ENCODE measurements at regions not wholly inside any gene's neighbourhood (a gene's known extent, or its start where the extent isn't known, plus 50 kb on each side); places are given as distances from the start of the nearest gene placed in this dataset.

- Histone ChIP-seq H3K4me3 (ENCODE audit: low read depth, low read length) (no peak overlapping the region), H3K27me3 (ENCODE audit: control insufficient read depth, insufficient read depth, low read length) (no peaks in the 10 kb centered on the region), H3K36me3 (ENCODE audit: control insufficient read depth, insufficient read depth, low read length) (no peaks in the 10 kb centered on the region)
- DNase-seq (ENCODE audit: low read depth) (no peak), FAIRE-seq (no peak)
- TF ChIP-seq CTCF (IDR thresholded peaks at IDR 0.05; ENCODE audit: insufficient read depth, low read length, severe bottlenecking), result no peak
These were observed 647.5 kb downstream of the TYW1 start for GRCh38 chr7:67644151-67644550.

GRCh38 chr7:67652937-67653336 lies 656.3 kb downstream of the TYW1 start:
- DNase-seq (ENCODE audit: low read depth), result no peak
- FAIRE-seq, result no peak
- no peak for TF ChIP-seq CTCF (IDR thresholded peaks at IDR 0.05; ENCODE audit: insufficient read depth, low read length, severe bottlenecking)
- H3K36me3 ChIP-seq (ENCODE audit: control insufficient read depth, insufficient read depth, low read length), result no peaks in the 10 kb centered on the region
- H3K4me3 ChIP-seq (ENCODE audit: low read depth, low read length), result no peak overlapping the region
- no peaks in the 10 kb centered on the region for H3K27me3 ChIP-seq (ENCODE audit: control insufficient read depth, insufficient read depth, low read length)

- TF ChIP-seq CTCF (IDR thresholded peaks at IDR 0.05; ENCODE audit: insufficient read depth, low read length, severe bottlenecking), result no peak
- DNase-seq (ENCODE audit: low read depth) (no peak), FAIRE-seq (no peak)
- Histone ChIP-seq H3K4me3 (ENCODE audit: low read depth, low read length) (no peak overlapping the region), H3K27me3 (ENCODE audit: control insufficient read depth, insufficient read depth, low read length) (no peaks in the 10 kb centered on the region), H3K36me3 (ENCODE audit: control insufficient read depth, insufficient read depth, low read length) (no peaks in the 10 kb centered on the region)
These were observed 657.3 kb downstream of the TYW1 start for GRCh38 chr7:67653856-67654454.

GRCh38 chr7:67654642-67655041 lies 658.0 kb downstream of the TYW1 start:
- no peak for TF ChIP-seq CTCF (IDR thresholded peaks at IDR 0.05; ENCODE audit: insufficient read depth, low read length, severe bottlenecking)
- Histone ChIP-seq H3K27me3 (ENCODE audit: control insufficient read depth, insufficient read depth, low read length) (no peaks in the 10 kb centered on the region), H3K4me3 (ENCODE audit: low read depth, low read length) (no peak overlapping the region), H3K36me3 (ENCODE audit: control insufficient read depth, insufficient read depth, low read length) (no peaks in the 10 kb centered on the region)
- DNase-seq (ENCODE audit: low read depth), result no peak
- FAIRE-seq, result no peak

GRCh38 chr7:67655168-67655567 lies 658.5 kb downstream of the TYW1 start:
- no peak for FAIRE-seq

More at GRCh38 chr7:67655168-67655567, 658.5 kb downstream of the TYW1 start:
- no peak for TF ChIP-seq CTCF (IDR thresholded peaks at IDR 0.05; ENCODE audit: insufficient read depth, low read length, severe bottlenecking)
- Histone ChIP-seq H3K27me3 (ENCODE audit: control insufficient read depth, insufficient read depth, low read length) (no peaks in the 10 kb centered on the region), H3K36me3 (ENCODE audit: control insufficient read depth, insufficient read depth, low read length) (no peaks in the 10 kb centered on the region), H3K4me3 (ENCODE audit: low read depth, low read length) (no peak overlapping the region)
- DNase-seq (ENCODE audit: low read depth), result no peak
